GM18517 (cell line): ENCODE measurements at regions not wholly inside any gene's neighbourhood (a gene's known extent, or its start where the extent isn't known, plus 50 kb on each side); places are given as distances from the start of the nearest gene placed in this dataset.
A peak's percentile ranks its signal among the peaks of the same experiment; 100 is the strongest.
"Not testable (repeated sequence)": the region's sequence is repeated elsewhere in the genome, so short reads cannot be mapped to it uniquely, and the experiment has no call there.

ENCODE experiments used
- ATAC-seq: cut with Tn5 transposase; IDR thresholded peaks from one replicate; pipeline ENCODE4 v1.9.1; 2021; ENCODE audit warnings: mild to moderate bottlenecking, moderate library complexity; ENCODE audit not compliant: unreplicated experiment

- ATAC-seq, result no peak
These were observed 722.8 kb downstream of the ADCYAP1 start for GRCh38 chr18:1627494-1627893.

GRCh38 chr18:1648712-1649111 is 744.0 kb downstream of the ADCYAP1 start:
- no peak for ATAC-seq

- no peak for ATAC-seq
These were observed 747.3 kb downstream of the ADCYAP1 start for GRCh38 chr18:1652018-1652417.

DNA sequence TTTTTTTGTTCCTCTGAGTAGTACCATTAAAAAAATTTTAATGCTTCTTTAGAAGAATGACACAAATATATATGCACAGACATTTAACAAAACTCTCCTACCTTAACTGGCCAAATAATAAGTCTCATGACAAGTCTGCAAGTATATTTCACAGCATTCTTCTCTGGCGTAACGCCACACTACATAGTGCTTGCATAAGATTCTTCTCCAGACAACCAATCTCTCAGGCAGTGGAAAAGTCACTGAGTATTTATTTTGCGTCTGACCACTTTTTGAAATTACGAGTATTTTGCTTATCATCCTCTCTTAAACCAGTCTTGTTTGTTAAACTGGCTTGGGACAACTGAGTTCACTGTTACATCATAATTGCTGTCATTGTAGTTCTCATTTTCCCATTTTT is 749.2 kb downstream of the ADCYAP1 start:
- no peak for ATAC-seq

- no peak for ATAC-seq
These were observed 753.2 kb downstream of the ADCYAP1 start for GRCh38 chr18:1657876-1658275.

DNA sequence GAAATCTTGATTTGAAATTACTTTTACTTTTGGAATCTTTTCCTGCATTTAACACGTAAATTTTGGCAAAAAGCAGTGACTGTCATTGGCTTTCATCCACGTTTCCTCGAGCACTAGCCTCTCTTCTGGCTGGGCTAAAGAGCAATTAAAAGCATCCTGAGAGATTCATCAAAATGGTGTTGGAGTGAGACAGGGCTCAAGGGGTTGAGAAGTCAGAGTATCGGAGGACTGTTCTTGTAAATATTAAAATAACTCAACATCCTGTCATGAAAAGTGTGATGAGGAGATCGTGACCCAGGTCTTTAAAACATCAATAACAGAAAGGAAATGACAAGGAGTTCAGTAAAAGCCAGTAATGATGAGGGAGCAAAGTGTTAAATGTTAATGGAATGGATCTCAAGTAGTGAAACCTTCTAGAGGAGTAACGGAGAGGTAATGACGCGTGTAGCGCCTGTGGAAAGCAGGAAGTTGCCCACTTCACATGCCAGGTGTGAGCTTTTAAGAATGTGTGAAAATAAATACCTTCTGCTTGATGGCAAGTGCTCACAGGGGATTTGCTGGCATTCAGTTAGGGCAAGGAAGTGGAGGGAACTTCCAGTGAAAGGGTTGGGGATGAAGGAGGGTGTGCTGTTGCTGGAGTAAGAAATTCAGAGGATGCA is 754.4 kb downstream of the ADCYAP1 start:
- ATAC-seq, result no peak

DNA sequence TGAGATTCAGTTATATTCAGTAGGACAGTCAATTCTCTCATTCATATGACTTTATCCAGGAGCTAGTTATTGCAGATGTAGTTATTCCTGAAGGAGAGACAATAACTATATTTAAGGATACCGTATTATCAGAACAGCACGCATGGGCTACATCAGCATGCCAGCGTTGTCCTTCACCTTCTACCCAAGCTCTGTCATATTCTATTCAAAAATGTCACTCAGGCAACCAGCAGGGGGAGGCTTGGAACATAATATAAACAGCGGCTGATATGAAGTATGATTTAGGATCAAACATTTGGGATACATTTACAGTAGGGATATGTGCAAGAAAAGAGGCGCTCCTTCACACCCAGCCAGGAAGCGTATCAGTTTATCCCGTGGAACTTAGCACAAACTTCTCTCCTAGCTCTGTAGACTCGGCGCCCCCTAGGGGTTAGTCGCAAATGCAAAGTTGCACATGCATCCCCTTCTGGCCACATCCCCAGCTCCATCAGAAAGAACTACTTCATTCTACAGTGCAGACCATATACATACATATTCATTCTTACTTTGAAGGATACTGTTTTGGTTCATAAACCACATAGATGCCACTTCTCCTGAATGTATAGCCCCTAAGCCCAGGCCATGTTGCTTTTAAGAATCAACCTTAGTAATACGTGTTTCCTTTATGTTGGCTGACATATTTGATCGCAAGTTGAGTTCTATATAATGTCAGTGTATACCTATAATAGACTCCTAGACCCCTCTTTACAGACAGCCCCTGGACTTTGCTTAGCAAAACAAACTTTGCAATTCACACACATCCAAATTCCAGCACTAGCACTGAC is 759.4 kb downstream of the ADCYAP1 start:
- peak; percentile 63 for ATAC-seq

DNA sequence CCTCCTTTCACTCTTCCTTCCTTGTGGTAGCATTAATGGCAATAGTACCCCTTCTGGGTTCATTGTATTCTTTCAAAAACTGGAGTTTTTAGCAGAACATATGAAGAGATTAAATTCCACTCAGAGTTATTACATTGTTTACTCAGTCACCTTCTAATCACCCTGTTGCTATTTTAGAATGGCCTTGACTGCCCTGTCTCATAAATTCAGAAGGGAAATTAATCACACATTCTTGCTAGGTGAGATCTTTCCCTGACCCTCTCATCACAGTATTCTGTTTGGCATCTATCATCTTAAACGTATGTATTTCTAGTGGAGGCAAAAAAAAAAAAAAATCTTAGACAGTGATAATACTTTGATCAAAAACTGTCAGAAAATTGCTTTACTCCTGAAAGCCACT is 760.4 kb downstream of the ADCYAP1 start:
- no peak for ATAC-seq

- ATAC-seq, result no peak
These were observed 763.6 kb downstream of the ADCYAP1 start for GRCh38 chr18:1668279-1668678.

DNA sequence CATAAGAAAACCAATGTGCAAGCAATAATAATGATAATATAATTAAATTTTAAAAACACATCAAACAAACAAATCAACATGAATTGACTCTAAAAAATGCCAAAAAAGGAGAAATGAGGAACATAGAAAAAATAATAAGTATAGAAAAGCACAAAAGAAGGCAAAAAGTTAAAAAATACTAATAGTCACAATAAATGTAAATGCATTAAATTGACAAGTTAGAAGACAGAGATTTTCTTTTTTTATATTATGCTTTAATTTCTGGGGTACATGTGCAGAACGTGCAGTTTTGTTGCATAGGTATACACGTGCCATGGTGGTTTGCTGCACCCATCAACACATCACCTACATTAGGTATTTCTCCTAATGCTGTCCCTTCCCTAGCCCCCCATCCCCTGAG is 767.0 kb downstream of the ADCYAP1 start:
- ATAC-seq, result not testable (repeated sequence)

DNA sequence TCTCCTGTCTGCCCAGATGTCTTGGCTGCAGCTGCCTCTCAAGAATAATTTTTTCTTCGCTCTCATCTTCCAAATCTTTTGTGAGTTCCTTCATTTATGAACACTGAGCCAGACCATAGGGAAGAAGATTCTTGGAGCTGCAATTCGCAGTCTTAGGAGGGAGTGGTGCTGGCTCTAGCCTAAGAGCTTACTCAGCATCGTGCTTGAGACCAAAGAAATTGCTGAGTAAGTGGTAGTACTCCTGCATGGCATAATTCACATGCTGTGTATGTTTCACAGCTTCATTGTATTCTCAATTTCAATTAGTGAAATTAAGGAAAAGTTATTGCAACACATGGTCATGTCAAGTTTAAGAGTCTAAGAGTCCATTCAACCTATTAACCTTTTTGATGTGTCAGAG is 771.7 kb downstream of the ADCYAP1 start:
- no peak for ATAC-seq

DNA sequence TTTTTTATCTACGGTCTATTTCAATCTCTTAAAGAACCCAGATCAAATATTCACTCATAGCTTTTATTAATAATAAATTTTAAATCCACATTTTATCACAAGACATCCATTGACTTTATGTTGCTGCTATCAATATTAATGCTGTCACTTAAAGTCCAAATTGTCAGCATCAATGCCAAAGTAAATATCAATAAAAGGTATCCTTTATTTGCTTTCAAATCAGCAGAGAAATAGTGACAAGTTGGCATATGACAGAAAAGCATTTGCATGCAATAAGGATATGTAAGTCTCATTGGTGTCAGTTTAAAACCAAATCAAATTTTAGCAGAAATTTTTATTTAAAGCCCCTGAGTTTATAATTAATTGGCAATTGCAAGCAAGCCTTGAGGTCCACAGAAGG is 775.4 kb downstream of the ADCYAP1 start:
- no peak for ATAC-seq

DNA sequence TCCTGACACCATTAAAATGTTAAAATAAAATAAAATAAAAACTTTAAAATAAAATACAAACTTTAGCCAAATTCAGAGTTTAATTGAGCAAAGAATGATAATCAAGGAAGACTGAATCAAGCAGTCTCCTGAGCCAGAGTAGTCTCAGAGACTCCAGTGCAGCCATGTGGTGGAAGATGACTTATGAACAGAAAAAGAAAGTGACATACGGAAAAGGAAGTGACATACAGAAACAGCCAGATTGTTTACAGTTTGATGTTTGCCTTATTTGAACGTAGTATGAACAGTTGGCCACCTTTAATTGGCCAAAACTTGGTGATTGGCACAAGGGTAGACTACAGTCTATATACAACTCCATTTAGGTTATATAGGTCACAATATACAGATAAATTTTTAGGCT is 787.2 kb downstream of the ADCYAP1 start:
- no peak for ATAC-seq

- no peak for ATAC-seq
These were observed 803.3 kb downstream of the ADCYAP1 start for GRCh38 chr18:1708006-1708405.

DNA sequence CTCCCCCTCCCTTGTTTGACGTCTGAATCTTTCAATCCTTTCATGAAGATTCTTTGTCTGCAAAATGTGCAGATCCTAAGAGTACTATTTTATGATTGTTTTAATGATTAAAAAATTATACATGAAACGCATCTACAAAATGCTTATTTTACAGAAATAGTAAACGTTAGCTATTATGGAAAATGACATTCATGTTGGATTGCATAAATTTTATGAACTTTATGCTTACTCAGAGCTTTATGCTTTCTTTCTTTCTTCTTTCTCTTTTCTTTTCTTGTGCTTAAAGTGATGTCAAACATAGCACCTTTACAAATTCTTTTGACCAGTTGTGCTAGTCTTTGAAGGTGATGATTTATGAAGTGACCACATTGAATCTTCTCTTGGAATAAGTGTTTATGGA is 805.4 kb downstream of the ADCYAP1 start:
- ATAC-seq, result no peak

GRCh38 chr18:1732143-1732542 is 827.5 kb downstream of the ADCYAP1 start:
- no peak for ATAC-seq

- ATAC-seq, result no peak
These were observed 825.2 kb downstream of the METTL4 start for GRCh38 chr18:1746131-1746530.

- ATAC-seq, result no peak
These were observed 820.1 kb downstream of the METTL4 start for GRCh38 chr18:1751249-1751648.

DNA sequence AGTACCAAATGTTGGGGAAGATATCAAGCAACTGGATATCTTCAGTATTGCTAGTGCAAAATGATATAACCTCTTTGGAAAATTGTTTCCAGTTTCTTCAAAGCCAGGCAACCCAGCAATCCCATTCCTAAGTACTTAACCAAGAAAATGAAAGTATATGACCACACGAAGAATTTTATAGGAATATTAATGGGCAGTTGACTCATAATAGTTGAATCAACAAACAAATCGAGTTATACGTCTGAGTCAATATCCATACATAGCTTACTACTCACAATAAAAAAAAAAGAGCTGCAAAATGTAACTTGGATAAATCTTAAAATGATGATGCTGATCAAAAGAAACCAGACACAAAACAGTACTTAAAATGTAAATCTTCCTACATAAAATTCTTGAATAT is 810.4 kb downstream of the METTL4 start:
- ATAC-seq, result no peak

DNA sequence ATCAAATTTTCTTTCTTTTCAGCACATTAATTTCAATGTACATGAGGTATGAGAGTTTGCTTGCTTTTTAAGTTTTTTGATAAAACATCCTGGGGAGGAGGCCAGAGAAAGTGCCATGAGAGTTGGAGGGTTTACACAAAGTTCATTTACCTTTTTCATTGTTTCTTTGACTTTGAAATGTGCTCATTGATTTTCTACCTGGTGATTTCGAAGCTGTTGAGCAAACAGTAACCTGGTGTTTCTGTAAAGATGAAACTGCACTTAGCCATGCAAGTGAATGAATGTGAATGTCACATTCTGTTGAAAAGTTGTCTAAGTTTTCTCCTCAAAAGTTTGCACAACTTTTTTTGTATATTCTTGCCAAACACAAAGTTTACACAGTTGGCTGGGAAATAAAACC is 797.0 kb downstream of the METTL4 start:
- no peak for ATAC-seq

DNA sequence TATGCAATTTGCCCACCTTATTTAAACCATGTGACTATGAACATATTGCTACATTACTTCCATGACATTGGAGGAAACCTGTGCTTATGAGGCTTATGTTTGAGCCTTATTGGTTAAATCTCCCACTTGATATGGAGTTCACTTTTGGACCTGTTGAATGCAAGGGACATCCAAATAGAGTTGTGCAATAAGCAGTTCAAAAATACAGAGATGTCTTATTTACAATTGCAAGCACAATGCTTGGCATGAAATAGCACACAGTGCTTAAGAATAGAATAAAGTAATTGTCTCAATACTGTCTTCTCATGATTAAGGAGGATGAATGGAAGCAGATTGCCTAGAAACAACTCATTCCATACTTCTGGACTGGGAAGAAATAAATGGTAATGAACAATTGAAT is 793.5 kb downstream of the METTL4 start:
- ATAC-seq, result no peak

DNA sequence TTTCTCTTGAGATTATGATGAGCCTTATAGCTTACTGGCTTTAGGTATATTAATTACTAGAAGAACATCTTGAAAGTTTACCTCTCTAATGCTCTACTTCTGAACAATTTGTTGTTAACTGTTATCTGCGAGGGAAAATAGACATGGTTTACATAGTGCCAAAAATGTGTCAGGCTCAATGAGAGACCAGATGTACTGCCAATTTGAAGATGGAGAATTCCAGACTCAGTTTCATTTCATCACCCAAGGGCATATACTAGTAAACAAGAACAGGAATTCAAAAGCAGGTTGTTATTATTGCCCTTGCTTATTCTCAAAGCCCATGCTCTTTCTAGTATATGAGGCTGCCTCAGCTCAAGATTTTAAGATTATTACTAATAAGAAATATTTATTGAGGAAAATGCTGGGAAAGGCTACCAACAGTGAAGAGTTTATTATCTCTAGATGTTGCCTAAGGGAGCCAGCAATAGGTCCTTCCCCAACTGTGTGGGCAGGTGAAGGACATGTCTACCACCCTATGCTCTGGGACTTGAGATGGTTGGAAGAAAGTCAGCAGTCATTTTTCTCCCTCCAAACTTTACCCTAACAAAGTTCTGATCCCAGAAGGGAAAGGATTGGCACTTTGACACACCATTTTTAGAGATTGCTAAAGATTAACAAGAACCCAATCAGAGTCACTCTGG is 792.7 kb downstream of the METTL4 start:
- ATAC-seq, result no peak
